SK-N-MC (cell line): ENCODE measurements at regions not wholly inside any gene's neighbourhood (a gene's known extent, or its start where the extent isn't known, plus 50 kb on each side); places are given as distances from the start of the nearest gene placed in this dataset.

Experiments used
- EZH2 ChIP-seq: fragments of 200-600 bp; sonication (generic); IDR thresholded peaks from one replicate; pipeline ENCODE4 v1.6.1; 2017; ENCODE audit warnings: antibody characterized with exemption
- FOXP2 ChIP-seq: optimal IDR thresholded peaks from 2 replicates; pipeline ENCODE3; 2011; ENCODE audit warnings: mild to moderate bottlenecking, moderate library complexity; ENCODE audit not compliant: insufficient read depth; ENCODE audit errors: extremely low read length, control extremely low read depth
- POLR2AphosphoS5 ChIP-seq: IDR thresholded peaks from 2 replicates; pipeline ENCODE4 v1.6.1; 2012; ENCODE audit warnings: mild to moderate bottlenecking, low read depth, low read length, borderline replicate concordance

DNA sequence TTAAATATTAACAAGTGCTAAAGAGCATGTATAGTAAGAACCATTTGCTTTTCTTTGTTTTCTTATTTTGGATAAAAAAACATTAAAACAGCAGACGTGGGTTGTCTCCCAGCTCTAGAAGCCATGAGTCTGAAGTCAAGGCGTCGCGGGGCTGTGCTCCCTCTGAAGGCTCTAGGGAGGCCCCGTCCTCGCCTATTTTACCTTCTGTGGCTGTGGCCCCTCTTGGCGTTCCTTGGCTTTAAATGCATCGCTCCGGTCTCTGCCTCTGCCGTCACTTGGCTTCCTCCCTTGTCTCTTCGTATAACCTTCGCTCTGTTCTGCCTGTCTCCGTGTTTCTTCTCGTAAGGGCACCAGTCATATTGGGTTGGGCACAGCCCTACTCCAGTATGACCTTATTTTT is 75.3 kb downstream of the ING1 start:
- TF ChIP-seq EZH2 (no peak), POLR2AphosphoS5 (no peak), FOXP2 (no peak)
